WTC11 (cell line): ENCODE measurements at regions not wholly inside any gene's neighbourhood (a gene's known extent, or its start where the extent isn't known, plus 50 kb on each side); places are given as distances from the start of the nearest gene placed in this dataset.

Source experiments
- AFF4 ChIP-seq: sonication (generic); formaldehyde crosslinking; IDR thresholded peaks from 2 replicates; pipeline ENCODE4 v1.8.1; 2023; ENCODE audit warnings: mild to moderate bottlenecking, missing genetic modification reagents, borderline replicate concordance
- ARID4B ChIP-seq: sonication (generic); formaldehyde crosslinking; IDR thresholded peaks from 2 replicates; pipeline ENCODE4 v1.8.0; 2023; ENCODE audit warnings: missing genetic modification reagents, mild to moderate bottlenecking, borderline replicate concordance
- CTCF ChIP-seq: fragments of 200-600 bp; IDR thresholded peaks from 2 replicates; pipeline ENCODE4 v1.8.0; 2022; ENCODE audit warnings: antibody characterized with exemption
- E2F1 ChIP-seq: sonication (generic); formaldehyde crosslinking; IDR thresholded peaks from 2 replicates; pipeline ENCODE4 v1.8.0; 2022; ENCODE audit warnings: mild to moderate bottlenecking, missing genetic modification reagents
- EMX1 ChIP-seq: fragments of 250-450 bp; sonication (Bioruptor Pico); IDR thresholded peaks from 2 replicates; pipeline ENCODE4 v1.8.0; 2021; ENCODE audit warnings: mild to moderate bottlenecking
- ERG ChIP-seq: fragments of 250-450 bp; sonication (Bioruptor Pico); IDR thresholded peaks from 2 replicates; pipeline ENCODE4 v1.8.0; 2021; ENCODE audit warnings: mild to moderate bottlenecking
- IRF2 ChIP-seq: sonication (generic); formaldehyde crosslinking; IDR thresholded peaks from 2 replicates; pipeline ENCODE4 v1.8.0; 2022; ENCODE audit warnings: low read depth, missing genetic modification reagents, borderline replicate concordance
- KAT7 ChIP-seq: sonication (generic); formaldehyde crosslinking; IDR thresholded peaks from 2 replicates; pipeline ENCODE4 v1.8.1; 2023; ENCODE audit warnings: missing genetic modification reagents, mild to moderate bottlenecking, borderline replicate concordance
- STAT6 ChIP-seq: sonication (generic); formaldehyde crosslinking; conservative IDR thresholded peaks from 2 replicates; pipeline ENCODE4 v1.8.1; 2023; ENCODE audit warnings: mild to moderate bottlenecking, low read depth, missing genetic modification reagents, moderate library complexity
- ZBTB43 ChIP-seq: sonication (generic); formaldehyde crosslinking; IDR thresholded peaks from 2 replicates; pipeline ENCODE4 v1.8.1; 2023; ENCODE audit warnings: mild to moderate bottlenecking, missing genetic modification reagents
- ZNF121 ChIP-seq: sonication (generic); formaldehyde crosslinking; IDR thresholded peaks from 2 replicates; pipeline ENCODE4 v1.8.0; 2023; ENCODE audit warnings: missing genetic modification reagents
- ZNF263 ChIP-seq: sonication (generic); formaldehyde crosslinking; IDR thresholded peaks from 2 replicates; pipeline ENCODE4 v1.8.1; 2022; ENCODE audit warnings: low read depth, mild to moderate bottlenecking, moderate library complexity, missing genetic modification reagents
- ZNF281 ChIP-seq: sonication (generic); formaldehyde crosslinking; IDR thresholded peaks from 2 replicates; pipeline ENCODE4 v1.8.0; 2023; ENCODE audit warnings: mild to moderate bottlenecking, missing genetic modification reagents
- ZNF532 ChIP-seq: fragments of 250-450 bp; sonication (Bioruptor Pico); IDR thresholded peaks from 2 replicates; pipeline ENCODE4 v1.9.0; 2021; ENCODE audit warnings: mild to moderate bottlenecking, borderline replicate concordance

- TF ChIP-seq ZNF532 (CRISPR knock-in tag) (no peak), AFF4 (CRISPR knock-in tag) (no peak), ARID4B (CRISPR knock-in tag) (no peak), ZBTB43 (CRISPR knock-in tag) (no peak), ZNF121 (no peak), CTCF (no peak), ZNF263 (CRISPR knock-in tag) (no peak), IRF2 (no peak), ERG (CRISPR knock-in tag) (no peak), EMX1 (no peak), STAT6 (no peak), ZNF281 (CRISPR knock-in tag) (no peak), KAT7 (no peak), E2F1 (CRISPR knock-in tag) (no peak)
Observed at GRCh38 chr11:15896026-15896425, 460.3 kb downstream of the SOX6 start (continued).
